ENCODE measurements at regions not wholly inside any gene's neighbourhood (a gene's known extent, or its start where the extent isn't known, plus 50 kb on each side); places are given as distances from the start of the nearest gene placed in this dataset.
"Not testable (repeated sequence)": the region's sequence is repeated elsewhere in the genome, so short reads cannot be mapped to it uniquely, and the experiment has no call there.

GRCh38 chr2:65604246-65604645, 171.8 kb upstream of the SPRED2 start:
- Histone ChIP-seq H3K4me3 (ENCODE audit: low read depth in 1 of 2, low read length in 2 of 2) (no peak overlapping the region), H3K27ac (ENCODE audit: low read depth in 2 of 2, low read length in 1 of 2) (no peak overlapping the region), H3K9me3 (ENCODE audit: control insufficient read depth in 2 of 2, insufficient read depth in 1 of 2, low read depth in 1 of 2, low read length in 1 of 2) (no peaks in the 10 kb centered on the region), H3K36me3 (ENCODE audit: control insufficient read depth in 2 of 2, insufficient read depth in 2 of 2, low read length in 1 of 2) (no peaks in the 10 kb centered on the region), H3K4me1 (ENCODE audit: control insufficient read depth in 2 of 2, insufficient read depth in 2 of 2, low read length in 1 of 2) (no peaks in the 10 kb centered on the region), H3K27me3 (ENCODE audit: control insufficient read depth in 1 of 2, insufficient read depth in 2 of 2, low read length in 2 of 2) (no peaks in the 10 kb centered on the region)
- WGBS, 2 donors = 80% methylated on average over 4 of the region's 4 CpGs

GRCh38 chr2:65602603-65603235, 170.3 kb upstream of the SPRED2 start:
- no peaks in the 10 kb centered on the region for H3K27me3 ChIP-seq (ENCODE audit: control insufficient read depth in 1 of 2, insufficient read depth in 2 of 2, low read length in 2 of 2)
- H3K36me3 ChIP-seq (ENCODE audit: control insufficient read depth in 2 of 2, insufficient read depth in 2 of 2, low read length in 1 of 2) = no peaks in the 10 kb centered on the region
- 43 to 60% methylated on average over 4 of the region's 4 CpGs for WGBS, 2 donors
- no peak overlapping the region for H3K4me3 ChIP-seq (ENCODE audit: low read depth in 1 of 2, low read length in 2 of 2)
- H3K9me3 ChIP-seq (ENCODE audit: control insufficient read depth in 2 of 2, insufficient read depth in 1 of 2, low read depth in 1 of 2, low read length in 1 of 2) = no peaks in the 10 kb centered on the region
- no peaks in the 10 kb centered on the region for H3K4me1 ChIP-seq (ENCODE audit: control insufficient read depth in 2 of 2, insufficient read depth in 2 of 2, low read length in 1 of 2)
- H3K27ac ChIP-seq (ENCODE audit: low read depth in 2 of 2, low read length in 1 of 2) = no peak overlapping the region

DNA sequence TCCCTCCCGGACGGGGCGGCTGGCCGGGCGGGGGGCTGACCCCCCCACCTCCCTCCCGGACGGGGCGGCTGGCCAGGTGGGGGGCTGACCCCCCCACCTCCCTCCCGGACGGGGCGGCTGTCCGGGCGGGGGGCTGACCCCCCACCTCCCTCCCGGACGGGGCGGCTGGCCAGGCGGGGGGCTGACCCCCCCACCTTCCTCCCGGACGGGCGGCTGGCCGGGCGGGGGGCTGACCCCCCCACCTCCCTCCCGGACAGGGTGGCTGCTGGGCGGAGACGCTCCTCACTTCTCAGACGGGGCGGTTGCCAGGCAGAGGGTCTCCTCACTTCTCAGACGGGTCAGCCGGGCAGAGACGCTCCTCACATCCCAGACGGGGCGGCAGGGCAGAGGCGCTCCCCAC, 168.5 kb upstream of the SPRED2 start:
- H3K4me1 ChIP-seq (ENCODE audit: control insufficient read depth in 2 of 2, insufficient read depth in 2 of 2, low read length in 1 of 2); H3K36me3 ChIP-seq (ENCODE audit: control insufficient read depth in 2 of 2, insufficient read depth in 2 of 2, low read length in 1 of 2); H3K27me3 ChIP-seq (ENCODE audit: control insufficient read depth in 1 of 2, insufficient read depth in 2 of 2, low read length in 2 of 2); H3K4me3 ChIP-seq (ENCODE audit: low read depth in 1 of 2, low read length in 2 of 2); H3K9me3 ChIP-seq (ENCODE audit: control insufficient read depth in 2 of 2, insufficient read depth in 1 of 2, low read depth in 1 of 2, low read length in 1 of 2); H3K27ac ChIP-seq (ENCODE audit: low read depth in 2 of 2, low read length in 1 of 2): not testable (repeated sequence)
- WGBS, 2 donors = 70 to 73% methylated on average over 24 to 33 of the region's 33 CpGs

DNA sequence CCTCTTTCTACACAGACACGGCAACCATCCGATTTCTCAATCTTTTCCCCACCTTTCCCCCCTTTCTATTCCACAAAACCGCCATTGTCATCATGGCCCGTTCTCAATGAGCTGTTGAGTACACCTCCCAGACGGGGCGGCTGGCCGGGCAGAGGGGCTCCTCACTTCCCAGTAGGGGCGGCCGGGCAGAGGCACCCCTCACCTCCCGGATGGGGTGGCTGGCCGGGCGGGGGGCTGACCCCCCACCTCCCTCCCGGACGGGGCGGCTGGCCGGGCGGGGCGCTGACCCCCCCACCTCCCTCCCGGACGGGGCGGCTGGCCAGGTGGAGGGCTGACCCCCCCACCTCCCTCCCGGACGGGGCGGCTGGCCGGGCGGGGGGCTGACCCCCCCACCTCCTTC, 168.0 kb upstream of the SPRED2 start:
- WGBS, 2 donors = 87% methylated on average over 21 of the region's 26 CpGs; no CpG with 5 or more reads in 1 of the 2 donors
- not testable (repeated sequence) for H3K36me3 ChIP-seq (ENCODE audit: control insufficient read depth in 2 of 2, insufficient read depth in 2 of 2, low read length in 1 of 2); H3K9me3 ChIP-seq (ENCODE audit: control insufficient read depth in 2 of 2, insufficient read depth in 1 of 2, low read depth in 1 of 2, low read length in 1 of 2); H3K27ac ChIP-seq (ENCODE audit: low read depth in 2 of 2, low read length in 1 of 2); H3K27me3 ChIP-seq (ENCODE audit: control insufficient read depth in 1 of 2, insufficient read depth in 2 of 2, low read length in 2 of 2); H3K4me1 ChIP-seq (ENCODE audit: control insufficient read depth in 2 of 2, insufficient read depth in 2 of 2, low read length in 1 of 2); H3K4me3 ChIP-seq (ENCODE audit: low read depth in 1 of 2, low read length in 2 of 2)

DNA sequence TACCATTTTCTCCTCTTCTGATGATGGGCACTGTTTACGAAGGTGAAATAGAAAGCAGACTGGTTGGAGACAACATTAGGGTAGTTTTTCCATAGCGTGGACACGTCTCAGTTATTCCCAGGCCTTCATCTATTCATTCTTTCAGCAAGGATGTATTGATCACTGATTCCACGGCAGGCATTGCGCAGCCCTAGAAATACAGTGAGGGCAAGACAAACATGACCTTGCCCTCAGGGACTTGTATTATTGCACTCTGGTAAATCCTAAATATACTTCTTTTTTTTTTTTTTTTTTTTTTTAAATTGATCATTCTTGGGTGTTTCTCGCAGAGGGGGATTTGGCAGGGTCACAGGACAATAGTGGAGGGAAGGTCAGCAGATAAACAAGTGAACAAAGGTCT, 167.3 kb upstream of the SPRED2 start:
- Histone ChIP-seq H3K36me3 (ENCODE audit: control insufficient read depth in 2 of 2, insufficient read depth in 2 of 2, low read length in 1 of 2) (no peaks in the 10 kb centered on the region), H3K27ac (ENCODE audit: low read depth in 2 of 2, low read length in 1 of 2) (no peak overlapping the region), H3K4me1 (ENCODE audit: control insufficient read depth in 2 of 2, insufficient read depth in 2 of 2, low read length in 1 of 2) (no peaks in the 10 kb centered on the region), H3K27me3 (ENCODE audit: control insufficient read depth in 1 of 2, insufficient read depth in 2 of 2, low read length in 2 of 2) (no peaks in the 10 kb centered on the region), H3K9me3 (ENCODE audit: control insufficient read depth in 2 of 2, insufficient read depth in 1 of 2, low read depth in 1 of 2, low read length in 1 of 2) (no peaks in the 10 kb centered on the region), H3K4me3 (ENCODE audit: low read depth in 1 of 2, low read length in 2 of 2) (no peak overlapping the region)
- 79 to 91% methylated on average over 5 of the region's 6 CpGs for WGBS, 2 donors

- Histone ChIP-seq H3K9me3 (ENCODE audit: control insufficient read depth in 2 of 2, insufficient read depth in 1 of 2, low read depth in 1 of 2, low read length in 1 of 2) (no peaks in the 10 kb centered on the region), H3K27me3 (ENCODE audit: control insufficient read depth in 1 of 2, insufficient read depth in 2 of 2, low read length in 2 of 2) (no peaks in the 10 kb centered on the region), H3K27ac (ENCODE audit: low read depth in 2 of 2, low read length in 1 of 2) (no peak overlapping the region), H3K36me3 (ENCODE audit: control insufficient read depth in 2 of 2, insufficient read depth in 2 of 2, low read length in 1 of 2) (no peaks in the 10 kb centered on the region), H3K4me3 (ENCODE audit: low read depth in 1 of 2, low read length in 2 of 2) (no peak overlapping the region), H3K4me1 (ENCODE audit: control insufficient read depth in 2 of 2, insufficient read depth in 2 of 2, low read length in 1 of 2) (no peaks in the 10 kb centered on the region)
- 75 to 84% methylated on average over 1 of the region's 1 CpG for whole genome bisulfite sequencing, 2 donors
Observed at GRCh38 chr2:65598996-65599395, 166.6 kb upstream of the SPRED2 start.

- Histone ChIP-seq H3K9me3 (ENCODE audit: control insufficient read depth in 2 of 2, insufficient read depth in 1 of 2, low read depth in 1 of 2, low read length in 1 of 2) (no peaks in the 10 kb centered on the region), H3K27me3 (ENCODE audit: control insufficient read depth in 1 of 2, insufficient read depth in 2 of 2, low read length in 2 of 2) (no peaks in the 10 kb centered on the region), H3K27ac (ENCODE audit: low read depth in 2 of 2, low read length in 1 of 2) (no peak overlapping the region), H3K4me3 (ENCODE audit: low read depth in 1 of 2, low read length in 2 of 2) (no peak overlapping the region), H3K36me3 (ENCODE audit: control insufficient read depth in 2 of 2, insufficient read depth in 2 of 2, low read length in 1 of 2) (no peaks in the 10 kb centered on the region), H3K4me1 (ENCODE audit: control insufficient read depth in 2 of 2, insufficient read depth in 2 of 2, low read length in 1 of 2) (no peaks in the 10 kb centered on the region)
- 84 to 88% methylated on average over 4 of the region's 4 CpGs for WGBS, 2 donors
Observed at GRCh38 chr2:65598264-65598663, 165.9 kb upstream of the SPRED2 start.

GRCh38 chr2:65595630-65596029, 163.2 kb upstream of the SPRED2 start:
- no peaks in the 10 kb centered on the region for H3K4me1 ChIP-seq (ENCODE audit: control insufficient read depth in 2 of 2, insufficient read depth in 2 of 2, low read length in 1 of 2)
- H3K4me3 ChIP-seq (ENCODE audit: low read depth in 1 of 2, low read length in 2 of 2) = no peak overlapping the region
- H3K36me3 ChIP-seq (ENCODE audit: control insufficient read depth in 2 of 2, insufficient read depth in 2 of 2, low read length in 1 of 2) = no peaks in the 10 kb centered on the region
- H3K27me3 ChIP-seq (ENCODE audit: control insufficient read depth in 1 of 2, insufficient read depth in 2 of 2, low read length in 2 of 2) = no peaks in the 10 kb centered on the region
- no peaks in the 10 kb centered on the region for H3K9me3 ChIP-seq (ENCODE audit: control insufficient read depth in 2 of 2, insufficient read depth in 1 of 2, low read depth in 1 of 2, low read length in 1 of 2)
- no peak overlapping the region for H3K27ac ChIP-seq (ENCODE audit: low read depth in 2 of 2, low read length in 1 of 2)

DNA sequence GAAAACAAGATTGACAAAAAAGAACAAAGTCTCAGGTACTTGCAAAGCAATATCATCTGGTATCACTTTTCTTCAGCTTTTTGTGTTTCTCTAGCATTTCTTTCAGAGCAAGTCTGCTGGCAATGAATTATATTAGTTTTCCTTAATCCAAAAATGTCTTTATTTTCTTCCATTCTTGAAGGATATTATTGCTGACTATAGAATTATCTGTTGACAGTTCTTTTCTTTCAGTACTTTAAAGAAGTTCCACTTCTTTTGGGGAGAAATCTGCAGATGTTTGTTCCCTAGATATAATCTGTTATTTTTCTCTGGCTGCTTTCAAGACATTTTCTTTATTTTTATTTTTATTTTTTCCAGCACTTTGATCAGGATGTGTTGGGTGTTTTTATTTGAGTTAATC, 161.8 kb upstream of the SPRED2 start:
- Histone ChIP-seq H3K4me1 (ENCODE audit: control insufficient read depth in 2 of 2, insufficient read depth in 2 of 2, low read length in 1 of 2) (no peaks in the 10 kb centered on the region), H3K4me3 (ENCODE audit: low read depth in 1 of 2, low read length in 2 of 2) (no peak overlapping the region), H3K36me3 (ENCODE audit: control insufficient read depth in 2 of 2, insufficient read depth in 2 of 2, low read length in 1 of 2) (no peaks in the 10 kb centered on the region), H3K9me3 (ENCODE audit: control insufficient read depth in 2 of 2, insufficient read depth in 1 of 2, low read depth in 1 of 2, low read length in 1 of 2) (no peaks in the 10 kb centered on the region), H3K27ac (ENCODE audit: low read depth in 2 of 2, low read length in 1 of 2) (no peak overlapping the region), H3K27me3 (ENCODE audit: control insufficient read depth in 1 of 2, insufficient read depth in 2 of 2, low read length in 2 of 2) (no peaks in the 10 kb centered on the region)

GRCh38 chr2:65589667-65590066, 157.3 kb upstream of the SPRED2 start:
- H3K4me3 ChIP-seq (ENCODE audit: low read depth in 1 of 2, low read length in 2 of 2) = no peak overlapping the region
- no peak overlapping the region for H3K27ac ChIP-seq (ENCODE audit: low read depth in 2 of 2, low read length in 1 of 2)
- H3K9me3 ChIP-seq (ENCODE audit: control insufficient read depth in 2 of 2, insufficient read depth in 1 of 2, low read depth in 1 of 2, low read length in 1 of 2) = no peaks in the 10 kb centered on the region
- no peaks in the 10 kb centered on the region for H3K27me3 ChIP-seq (ENCODE audit: control insufficient read depth in 1 of 2, insufficient read depth in 2 of 2, low read length in 2 of 2)
- H3K4me1 ChIP-seq (ENCODE audit: control insufficient read depth in 2 of 2, insufficient read depth in 2 of 2, low read length in 1 of 2) = no peaks in the 10 kb centered on the region
- WGBS, 2 donors = 68 to 78% methylated on average over 2 of the region's 2 CpGs
- H3K36me3 ChIP-seq (ENCODE audit: control insufficient read depth in 2 of 2, insufficient read depth in 2 of 2, low read length in 1 of 2) = no peaks in the 10 kb centered on the region
